ENCODE measurements at regions not wholly inside any gene's neighbourhood (a gene's known extent, or its start where the extent isn't known, plus 50 kb on each side); places are given as distances from the start of the nearest gene placed in this dataset.

DNA sequence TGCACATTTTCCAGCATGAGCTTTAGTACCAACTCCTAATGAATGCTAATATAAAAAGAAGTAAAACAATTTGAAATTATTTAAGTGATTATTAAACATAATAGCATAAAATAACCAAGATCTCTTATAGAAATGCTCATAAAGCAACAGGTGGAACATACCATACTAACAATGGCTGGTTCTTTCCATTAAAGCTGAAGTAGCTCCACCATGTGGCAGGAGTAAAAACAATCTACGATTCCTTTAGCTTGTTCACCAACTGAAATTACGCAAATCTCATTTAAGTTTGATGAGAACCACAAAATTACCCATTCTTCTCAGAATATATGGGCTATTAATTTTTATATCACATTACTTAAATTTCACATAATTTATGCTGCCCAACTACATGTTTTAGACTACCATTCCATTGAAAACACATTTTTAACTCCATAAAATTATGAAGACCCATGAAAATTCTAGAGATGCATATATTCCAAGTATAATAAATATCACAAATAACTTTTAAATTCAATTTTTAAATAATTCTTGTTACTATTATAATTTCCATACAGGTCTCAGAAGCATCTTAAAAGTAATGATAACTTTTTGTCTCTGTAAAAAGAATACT is 213.6 kb downstream of the DAD1 start (continued):
- TF ChIP-seq, protein P1, sequence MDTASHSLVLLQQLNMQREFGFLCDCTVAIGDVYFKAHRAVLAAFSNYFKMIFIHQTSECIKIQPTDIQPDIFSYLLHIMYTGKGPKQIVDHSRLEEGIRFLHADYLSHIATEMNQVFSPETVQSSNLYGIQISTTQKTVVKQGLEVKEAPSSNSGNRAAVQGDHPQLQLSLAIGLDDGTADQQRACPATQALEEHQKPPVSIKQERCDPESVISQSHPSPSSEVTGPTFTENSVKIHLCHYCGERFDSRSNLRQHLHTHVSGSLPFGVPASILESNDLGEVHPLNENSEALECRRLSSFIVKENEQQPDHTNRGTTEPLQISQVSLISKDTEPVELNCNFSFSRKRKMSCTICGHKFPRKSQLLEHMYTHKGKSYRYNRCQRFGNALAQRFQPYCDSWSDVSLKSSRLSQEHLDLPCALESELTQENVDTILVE (CRISPR knock-in tag; IDR thresholded peaks at IDR 0.05), result 0 out of 2 replicates have a peak, but pooled peaks have one; percentile 29
- TF ChIP-seq SRY (CRISPR knock-in tag; IDR thresholded peaks at IDR 0.05), result no peak
- peak; percentile 33; the same call in 1 of the 2 replicates for TF ChIP-seq MIER3 (CRISPR knock-in tag; IDR thresholded peaks at IDR 0.05; ENCODE audit: borderline replicate concordance)
- no peak for TF ChIP-seq KDM4B (CRISPR knock-in tag; IDR thresholded peaks at IDR 0.05)
- TF ChIP-seq ZNF3 (CRISPR knock-in tag; IDR thresholded peaks at IDR 0.05), result peak; percentile 80; the same call in 1 of the 2 replicates
- TF ChIP-seq SMC3 (IDR thresholded peaks at IDR 0.05; ENCODE audit: low read length), result peak; percentile 95
- TF ChIP-seq MIXL1 (CRISPR knock-in tag; IDR thresholded peaks at IDR 0.05), result peak; percentile 70
- TF ChIP-seq FOXK1 (CRISPR knock-in tag; IDR thresholded peaks at IDR 0.05; ENCODE audit: borderline replicate concordance, low read depth), result peak; percentile 34; the same call in 1 of the 2 replicates
- TF ChIP-seq ARID2 (CRISPR knock-in tag; IDR thresholded peaks at IDR 0.05; ENCODE audit: borderline replicate concordance), result 0 out of 2 replicates have a peak, but pooled peaks have one; percentile 54
- TF ChIP-seq, protein P2, sequence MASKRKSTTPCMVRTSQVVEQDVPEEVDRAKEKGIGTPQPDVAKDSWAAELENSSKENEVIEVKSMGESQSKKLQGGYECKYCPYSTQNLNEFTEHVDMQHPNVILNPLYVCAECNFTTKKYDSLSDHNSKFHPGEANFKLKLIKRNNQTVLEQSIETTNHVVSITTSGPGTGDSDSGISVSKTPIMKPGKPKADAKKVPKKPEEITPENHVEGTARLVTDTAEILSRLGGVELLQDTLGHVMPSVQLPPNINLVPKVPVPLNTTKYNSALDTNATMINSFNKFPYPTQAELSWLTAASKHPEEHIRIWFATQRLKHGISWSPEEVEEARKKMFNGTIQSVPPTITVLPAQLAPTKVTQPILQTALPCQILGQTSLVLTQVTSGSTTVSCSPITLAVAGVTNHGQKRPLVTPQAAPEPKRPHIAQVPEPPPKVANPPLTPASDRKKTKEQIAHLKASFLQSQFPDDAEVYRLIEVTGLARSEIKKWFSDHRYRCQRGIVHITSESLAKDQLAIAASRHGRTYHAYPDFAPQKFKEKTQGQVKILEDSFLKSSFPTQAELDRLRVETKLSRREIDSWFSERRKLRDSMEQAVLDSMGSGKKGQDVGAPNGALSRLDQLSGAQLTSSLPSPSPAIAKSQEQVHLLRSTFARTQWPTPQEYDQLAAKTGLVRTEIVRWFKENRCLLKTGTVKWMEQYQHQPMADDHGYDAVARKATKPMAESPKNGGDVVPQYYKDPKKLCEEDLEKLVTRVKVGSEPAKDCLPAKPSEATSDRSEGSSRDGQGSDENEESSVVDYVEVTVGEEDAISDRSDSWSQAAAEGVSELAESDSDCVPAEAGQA (IDR thresholded peaks at IDR 0.05; ENCODE audit: low read depth), result no peak
- TF ChIP-seq, protein P2 (CRISPR knock-in tag; IDR thresholded peaks at IDR 0.05; ENCODE audit: borderline replicate concordance), result no peak
- TF ChIP-seq ZSCAN30 (CRISPR knock-in tag; IDR thresholded peaks at IDR 0.05), result no peak
- no peak for TF ChIP-seq GPN1 (CRISPR knock-in tag; IDR thresholded peaks at IDR 0.05; ENCODE audit: borderline replicate concordance)
- no peak for TF ChIP-seq SRF (IDR thresholded peaks at IDR 0.05; ENCODE audit: low read depth, low read length)
- TF ChIP-seq SNAPC2 (CRISPR knock-in tag; IDR thresholded peaks at IDR 0.05), result peak; percentile 29; the same call in 1 of the 2 replicates
- no peak for TF ChIP-seq ZBTB34 (CRISPR knock-in tag; IDR thresholded peaks at IDR 0.05)
- TF ChIP-seq FIP1L1 (IDR thresholded peaks at IDR 0.05; ENCODE audit: borderline replicate concordance, insufficient read depth, low read depth, low read length), result no peak
- peak; percentile 18; the same call in 1 of the 2 replicates for TF ChIP-seq ZNF24 (IDR thresholded peaks at IDR 0.05)
- TF ChIP-seq, protein P3, sequence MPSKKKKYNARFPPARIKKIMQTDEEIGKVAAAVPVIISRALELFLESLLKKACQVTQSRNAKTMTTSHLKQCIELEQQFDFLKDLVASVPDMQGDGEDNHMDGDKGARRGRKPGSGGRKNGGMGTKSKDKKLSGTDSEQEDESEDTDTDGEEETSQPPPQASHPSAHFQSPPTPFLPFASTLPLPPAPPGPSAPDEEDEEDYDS (CRISPR knock-in tag; IDR thresholded peaks at IDR 0.05), result peak; percentile 31; the same call in 1 of the 2 replicates
- TF ChIP-seq ZNF513 (CRISPR knock-in tag; conservative IDR thresholded peaks at IDR 0.05), result no peak

Measured in HepG2 (cell line).